Activated CD4-positive, alpha-beta memory T cell treated with anti-CD3 and anti-CD28 coated beads, Interleukin-2, amount 10 ng/mL, durations not matched to agents 7 days and 5 days (primary cell): ENCODE measurements at regions not wholly inside any gene's neighbourhood (a gene's known extent, or its start where the extent isn't known, plus 50 kb on each side); places are given as distances from the start of the nearest gene placed in this dataset.

Experiments used
- CTCF ChIA-PET: fragments of 350-600 bp; sonication (Branson Sonifier 250); formaldehyde crosslinking; loops from one replicate; lab custom pipeline; 2021; ENCODE audit warnings: antibody characterized with exemption, inconsistent platforms; lab: Charles Lee
- POLR2A ChIA-PET: fragments of 350-600 bp; sonication (Branson Sonifier 250); formaldehyde crosslinking; loops from one replicate; lab custom pipeline; 2021; ENCODE audit warnings: antibody characterized with exemption; lab: Charles Lee
- DNase-seq: peaks from one replicate; pipeline ENCODE4 v3.0.0-alpha.2; 2020
- H3K27ac Mint-ChIP-seq: one replicate; pipeline ENCODE4 v1.8.0; 2021; ENCODE audit warnings: mild to moderate bottlenecking, mixed read lengths
- H3K27me3 Mint-ChIP-seq: one replicate; pipeline ENCODE4 v1.8.0; 2021; ENCODE audit warnings: mixed read lengths
- H3K36me3 Mint-ChIP-seq: one replicate; pipeline ENCODE4 v1.8.0; 2021; ENCODE audit warnings: low read depth, mixed read lengths
- H3K4me1 Mint-ChIP-seq: one replicate; pipeline ENCODE4 v1.8.0; 2021; ENCODE audit warnings: mixed read lengths
- H3K4me3 Mint-ChIP-seq: one replicate; pipeline ENCODE4 v1.8.0; 2021; ENCODE audit warnings: mild to moderate bottlenecking, mixed read lengths
- H3K9me3 Mint-ChIP-seq: one replicate; pipeline ENCODE4 v1.8.0; 2021; ENCODE audit warnings: mixed read lengths

DNA sequence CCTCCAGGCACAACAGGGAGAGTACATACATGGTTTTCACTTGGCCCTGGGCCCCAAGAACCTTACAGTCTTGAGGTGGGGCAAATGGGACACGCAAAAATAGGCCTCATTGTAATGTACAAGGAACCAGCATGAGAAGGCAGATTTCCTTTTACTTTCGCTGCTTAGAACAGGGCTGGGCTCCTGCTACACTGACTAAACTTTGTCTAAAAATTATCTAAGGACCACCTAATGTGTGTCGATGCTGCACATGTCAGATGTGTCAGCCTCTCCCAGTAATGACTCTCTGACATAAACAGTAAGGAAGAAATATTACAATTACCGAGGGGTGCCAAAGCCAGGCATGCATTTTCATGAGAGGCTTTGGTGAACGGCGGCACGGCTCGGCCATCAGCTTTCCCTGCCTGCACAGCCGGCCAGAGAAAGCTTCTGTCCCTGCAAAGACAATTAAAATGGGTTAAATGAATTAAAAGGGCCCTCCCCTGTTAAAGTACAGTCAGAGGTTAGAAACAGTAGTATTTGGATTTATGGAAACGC lies 224.2 kb upstream of the IRX3 start:
- DNase-seq: no peak
- POLR2A ChIA-PET: no interaction called here
- H3K4me1 Mint-ChIP-seq: no peaks in the 10 kb centered on the region
- no peaks in the 10 kb centered on the region for H3K27me3 Mint-ChIP-seq
- H3K36me3 Mint-ChIP-seq: no peaks in the 10 kb centered on the region
- CTCF ChIA-PET: no interaction called here
- H3K4me3 Mint-ChIP-seq: no peak overlapping the region
- H3K9me3 Mint-ChIP-seq: peaks cover 1% of the 10 kb centered on the region
- H3K27ac Mint-ChIP-seq: no peak overlapping the region

DNA sequence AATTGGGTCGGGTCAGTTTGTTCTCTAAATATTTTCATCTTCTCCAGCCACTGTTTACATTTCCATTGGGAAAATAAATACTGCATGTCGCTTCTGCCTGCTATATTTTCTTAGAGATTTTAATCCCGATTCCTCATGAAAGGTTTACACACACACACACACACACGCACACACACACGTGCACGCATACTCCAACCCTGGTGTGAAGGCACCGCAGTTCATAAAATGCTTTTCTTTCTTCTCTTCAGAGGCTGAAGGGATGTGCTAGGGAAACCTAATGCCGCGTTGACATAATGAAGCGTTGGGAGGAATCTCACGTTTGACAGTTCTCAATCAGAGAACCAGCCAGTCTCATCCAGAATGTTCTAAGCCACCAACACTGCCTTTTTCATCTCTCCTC lies 222.9 kb upstream of the IRX3 start:
- Mint-ChIP-seq H3K27ac (no peak overlapping the region), H3K36me3 (no peaks in the 10 kb centered on the region), H3K9me3 (peaks cover 1% of the 10 kb centered on the region), H3K4me1 (no peaks in the 10 kb centered on the region), H3K4me3 (no peak overlapping the region), H3K27me3 (peaks cover 1% of the 10 kb centered on the region)
- no peak for DNase-seq
- POLR2A ChIA-PET: no interaction called here
- CTCF ChIA-PET: no interaction called here

DNA sequence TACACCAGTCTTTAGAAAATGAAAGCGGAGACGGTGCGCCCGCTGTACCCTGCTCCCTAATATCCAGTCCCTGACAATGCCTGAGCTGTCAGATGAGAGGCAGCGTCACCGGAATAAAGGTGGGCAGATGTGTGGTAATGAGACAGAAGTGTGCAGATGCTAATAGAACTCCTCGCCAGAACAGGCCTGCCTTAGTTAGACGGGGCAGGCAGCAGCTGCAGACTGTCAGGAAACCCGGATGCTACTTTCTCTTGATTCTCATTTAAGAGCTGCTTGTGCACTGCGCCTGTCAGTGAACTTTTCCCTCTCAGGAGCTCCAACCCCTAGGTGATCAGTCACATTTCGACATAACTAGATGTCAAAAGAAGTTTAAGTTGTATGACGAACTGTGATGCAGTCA lies 221.8 kb upstream of the IRX3 start:
- H3K36me3 Mint-ChIP-seq: no peaks in the 10 kb centered on the region
- POLR2A ChIA-PET: no interaction called here
- peaks cover 1% of the 10 kb centered on the region for H3K27me3 Mint-ChIP-seq
- no peaks in the 10 kb centered on the region for H3K4me1 Mint-ChIP-seq
- no peak for DNase-seq
- H3K9me3 Mint-ChIP-seq: peaks cover 1% of the 10 kb centered on the region
- H3K4me3 Mint-ChIP-seq: no peak overlapping the region
- CTCF ChIA-PET: no interaction called here
- no peak overlapping the region for H3K27ac Mint-ChIP-seq

DNA sequence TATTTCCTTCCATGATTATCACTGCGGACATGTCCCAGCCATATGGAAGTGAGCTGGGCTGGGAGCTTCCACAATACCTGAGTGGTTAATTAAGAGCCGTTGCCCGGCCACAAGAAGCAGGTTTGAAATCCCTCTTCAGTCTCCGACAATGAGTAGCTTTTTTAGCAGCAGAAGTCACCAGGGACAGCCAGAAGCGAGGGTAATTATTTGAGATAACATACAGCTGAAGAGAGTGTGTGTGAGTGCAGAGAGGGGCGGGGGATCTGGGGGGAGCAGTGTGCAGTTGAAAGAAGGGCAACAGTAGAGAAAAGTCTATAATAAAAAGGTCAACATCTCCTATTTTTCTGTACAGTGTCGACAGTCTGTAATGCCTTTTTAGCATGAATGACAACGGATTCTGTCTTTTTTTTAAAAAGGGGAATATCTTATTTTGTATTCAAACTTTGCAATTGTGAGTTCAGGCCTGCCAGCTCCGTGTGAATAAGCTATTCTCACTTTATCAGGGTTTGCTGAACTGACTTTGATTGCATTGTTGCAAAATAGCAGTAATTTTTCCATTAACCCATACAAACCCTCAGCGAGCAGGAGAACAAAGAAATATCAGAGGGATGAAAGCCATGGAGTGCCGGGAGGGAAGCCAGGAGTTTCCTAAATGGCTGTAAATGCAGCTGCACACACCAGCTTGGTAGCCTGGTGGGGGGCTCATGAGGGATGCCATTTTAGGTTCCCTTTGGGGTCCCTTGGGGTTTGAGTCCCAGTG lies 220.3 kb upstream of the IRX3 start:
- ChIA-PET CTCF (interaction anchor here (1.0 kb wide), 1 partner anchor 451 kb away, joined by 3 read pairs; no protein-coding TSS in a partner anchor), POLR2A (no interaction called here)
- H3K4me1 Mint-ChIP-seq: no peaks in the 10 kb centered on the region
- peaks cover 1% of the 10 kb centered on the region for H3K27me3 Mint-ChIP-seq
- DNase-seq: no peak
- no peak overlapping the region for H3K27ac Mint-ChIP-seq
- H3K36me3 Mint-ChIP-seq: no peaks in the 10 kb centered on the region
- no peak overlapping the region for H3K4me3 Mint-ChIP-seq
- peaks cover 1% of the 10 kb centered on the region for H3K9me3 Mint-ChIP-seq

DNA sequence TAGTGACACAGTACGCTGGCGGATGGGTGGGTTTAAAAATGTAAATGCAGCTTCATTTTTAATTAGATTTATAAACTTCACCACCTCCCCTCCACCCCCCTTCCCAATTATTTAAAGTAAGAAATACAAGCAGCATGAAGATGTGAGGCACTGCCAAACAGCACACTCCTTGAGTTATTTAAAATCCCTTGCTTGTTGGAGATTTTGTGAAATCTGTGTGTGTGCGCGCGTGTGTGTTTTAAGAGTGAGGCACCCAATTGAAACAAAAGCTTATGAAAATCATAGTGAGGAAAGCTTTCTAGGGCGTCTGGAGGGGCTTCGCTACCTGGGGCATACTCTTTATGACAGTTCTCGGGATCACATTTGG lies 219.6 kb upstream of the IRX3 start:
- Mint-ChIP-seq H3K27ac (no peak overlapping the region), H3K36me3 (no peaks in the 10 kb centered on the region), H3K4me1 (no peaks in the 10 kb centered on the region), H3K9me3 (no peaks in the 10 kb centered on the region), H3K27me3 (peaks cover 1% of the 10 kb centered on the region), H3K4me3 (no peak overlapping the region)
- ChIA-PET POLR2A (no interaction called here), CTCF (interaction anchor here (1.0 kb wide), 1 partner anchor 452 kb away, joined by 3 read pairs; no protein-coding TSS in a partner anchor)
- DNase-seq: no peak

DNA sequence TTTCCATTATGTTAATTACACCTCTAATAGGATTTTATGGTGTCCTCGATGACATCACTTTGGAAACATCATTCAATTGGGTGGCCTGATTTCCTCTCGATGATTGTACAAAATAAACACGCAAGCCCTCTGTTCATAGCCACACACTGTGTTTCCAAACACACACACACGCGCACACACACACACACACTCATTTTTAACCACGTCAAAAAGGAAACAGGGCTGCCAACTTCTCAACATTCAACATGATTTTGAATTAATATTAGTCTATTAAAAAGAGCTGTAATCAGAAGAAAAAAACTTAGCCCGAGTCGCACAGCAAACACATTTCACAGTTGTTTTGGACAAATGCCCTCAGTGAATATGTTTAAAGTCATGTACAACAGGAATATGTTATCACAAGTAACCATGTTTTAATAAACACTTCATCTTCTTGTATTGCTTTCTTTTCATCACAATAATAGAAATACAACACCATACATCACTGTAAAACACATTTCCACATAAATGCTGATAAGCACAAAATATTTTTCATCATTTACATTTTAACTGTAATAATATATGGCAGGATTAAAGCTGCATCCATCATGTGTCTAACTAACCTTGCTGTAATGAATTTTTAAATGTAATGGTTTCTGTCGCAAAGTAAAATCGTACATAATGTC lies 219.1 kb upstream of the IRX3 start:
- no peak for DNase-seq
- H3K27me3 Mint-ChIP-seq: peaks cover 1% of the 10 kb centered on the region
- CTCF ChIA-PET: interaction anchor here (1.0 kb wide), 1 partner anchor 452 kb away, joined by 3 read pairs; no protein-coding TSS in a partner anchor
- H3K9me3 Mint-ChIP-seq: no peaks in the 10 kb centered on the region
- no peaks in the 10 kb centered on the region for H3K36me3 Mint-ChIP-seq
- no peaks in the 10 kb centered on the region for H3K4me1 Mint-ChIP-seq
- POLR2A ChIA-PET: no interaction called here
- no peak overlapping the region for H3K27ac Mint-ChIP-seq
- no peak overlapping the region for H3K4me3 Mint-ChIP-seq

DNA sequence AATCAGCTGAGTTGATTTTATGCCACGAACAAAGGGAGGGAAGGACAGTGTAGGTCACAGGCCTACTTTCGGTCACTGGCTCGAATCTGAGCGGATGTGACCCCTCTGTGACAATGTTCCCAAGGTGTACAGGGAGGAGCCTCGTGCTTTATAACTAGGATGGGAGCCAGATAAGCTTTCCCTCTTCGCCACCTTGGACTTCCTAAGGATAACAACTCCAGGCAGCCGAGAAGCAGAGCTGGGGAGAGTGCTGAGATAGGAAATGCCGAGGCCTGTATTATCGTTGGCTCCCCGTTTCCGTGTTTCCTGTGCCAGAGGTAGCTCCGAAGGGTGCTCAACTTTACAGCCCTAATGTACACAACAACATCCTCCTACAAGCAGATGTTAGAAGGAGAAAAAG lies 217.8 kb upstream of the IRX3 start:
- ChIA-PET CTCF (no interaction called here), POLR2A (no interaction called here)
- Mint-ChIP-seq H3K4me3 (no peak overlapping the region), H3K4me1 (no peaks in the 10 kb centered on the region), H3K27me3 (peaks cover 1% of the 10 kb centered on the region), H3K9me3 (no peaks in the 10 kb centered on the region), H3K27ac (no peak overlapping the region), H3K36me3 (no peaks in the 10 kb centered on the region)
- DNase-seq: no peak

DNA sequence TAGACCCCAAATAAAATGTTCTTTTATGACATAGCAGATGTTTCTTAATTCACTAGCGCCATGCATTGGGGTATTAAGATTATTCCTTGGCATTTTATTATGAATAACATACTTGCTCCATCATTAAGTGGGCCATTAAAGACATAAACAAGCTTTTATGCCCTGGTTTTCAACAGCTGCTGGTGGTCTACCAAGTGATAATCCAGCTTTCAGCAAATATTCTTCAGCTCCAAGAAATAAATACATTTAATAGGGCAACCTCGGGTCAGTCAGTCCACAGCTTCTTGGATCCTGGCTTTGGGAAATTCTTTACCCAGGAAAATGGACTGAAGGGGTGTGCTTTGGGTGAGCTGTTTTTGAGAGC lies 217.3 kb upstream of the IRX3 start:
- ChIA-PET POLR2A (no interaction called here), CTCF (no interaction called here)
- H3K36me3 Mint-ChIP-seq: no peaks in the 10 kb centered on the region
- H3K4me1 Mint-ChIP-seq: no peaks in the 10 kb centered on the region
- H3K27ac Mint-ChIP-seq: no peak overlapping the region
- H3K4me3 Mint-ChIP-seq: no peak overlapping the region
- peaks cover 1% of the 10 kb centered on the region for H3K27me3 Mint-ChIP-seq
- no peak for DNase-seq
- no peaks in the 10 kb centered on the region for H3K9me3 Mint-ChIP-seq

DNA sequence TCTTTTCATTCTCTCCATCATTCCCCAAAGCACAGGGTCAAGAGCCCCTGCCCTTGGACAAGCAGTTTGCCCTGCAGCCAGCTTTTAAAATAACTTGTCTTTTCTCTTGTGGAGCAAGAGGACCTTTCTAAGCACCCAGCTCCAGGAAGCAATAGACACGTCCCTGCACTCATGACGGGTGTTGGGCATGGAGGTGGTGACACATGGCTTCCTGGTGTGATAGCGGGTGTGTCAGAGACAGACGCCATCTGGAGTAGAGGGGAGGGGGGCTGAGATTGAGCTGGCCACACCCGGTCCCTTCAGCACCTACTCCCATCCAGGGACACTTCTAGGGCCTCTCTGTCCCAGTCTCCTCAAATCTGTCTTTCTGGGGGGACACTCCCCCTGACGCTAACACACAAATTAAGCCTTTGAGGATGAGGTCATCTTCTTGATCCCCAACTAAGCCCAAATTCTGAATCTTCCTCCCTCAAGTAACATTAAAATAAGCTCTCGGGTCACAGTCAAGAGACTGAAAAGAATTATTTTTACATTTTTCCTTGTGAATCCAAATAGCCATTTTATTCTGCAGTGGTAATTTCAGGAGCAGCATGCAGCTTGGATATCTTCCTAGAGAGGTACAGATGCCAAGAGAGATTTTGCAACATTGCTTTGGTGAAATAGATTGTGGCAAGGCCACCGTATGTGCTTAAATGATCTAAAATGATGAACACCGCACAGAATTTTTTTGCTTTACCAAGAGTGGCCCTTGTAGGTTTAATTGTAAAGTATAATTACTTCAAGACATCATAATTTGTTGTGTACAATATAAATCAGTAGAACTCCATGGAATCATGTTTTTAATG lies 216.6 kb upstream of the IRX3 start:
- no peaks in the 10 kb centered on the region for H3K9me3 Mint-ChIP-seq
- H3K27ac Mint-ChIP-seq: no peak overlapping the region
- H3K27me3 Mint-ChIP-seq: peaks cover 1% of the 10 kb centered on the region
- CTCF ChIA-PET: no interaction called here
- no peaks in the 10 kb centered on the region for H3K36me3 Mint-ChIP-seq
- H3K4me1 Mint-ChIP-seq: no peaks in the 10 kb centered on the region
- no peak overlapping the region for H3K4me3 Mint-ChIP-seq
- DNase-seq: no peak
- POLR2A ChIA-PET: no interaction called here

DNA sequence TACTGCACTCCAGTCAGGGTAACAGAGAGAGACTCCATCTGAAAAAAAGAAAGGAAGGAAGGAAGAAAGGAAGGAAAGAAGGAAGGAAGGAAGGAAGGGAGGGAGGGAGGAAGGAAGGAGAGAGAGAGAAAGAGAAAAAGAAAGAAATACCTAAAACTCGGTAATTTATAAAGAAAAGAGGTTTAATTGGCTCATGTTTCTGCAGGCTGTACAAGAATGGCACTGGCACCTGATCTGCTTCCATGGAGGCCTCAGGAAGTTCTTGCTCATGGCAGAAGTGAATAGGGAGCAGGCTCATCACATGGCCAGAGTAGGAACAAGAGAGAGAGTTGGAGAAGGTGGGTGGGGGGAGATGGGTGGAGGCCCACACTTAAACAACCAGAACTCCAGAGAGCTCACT lies 215.2 kb upstream of the IRX3 start:
- ChIA-PET CTCF (no interaction called here), POLR2A (no interaction called here)

DNA sequence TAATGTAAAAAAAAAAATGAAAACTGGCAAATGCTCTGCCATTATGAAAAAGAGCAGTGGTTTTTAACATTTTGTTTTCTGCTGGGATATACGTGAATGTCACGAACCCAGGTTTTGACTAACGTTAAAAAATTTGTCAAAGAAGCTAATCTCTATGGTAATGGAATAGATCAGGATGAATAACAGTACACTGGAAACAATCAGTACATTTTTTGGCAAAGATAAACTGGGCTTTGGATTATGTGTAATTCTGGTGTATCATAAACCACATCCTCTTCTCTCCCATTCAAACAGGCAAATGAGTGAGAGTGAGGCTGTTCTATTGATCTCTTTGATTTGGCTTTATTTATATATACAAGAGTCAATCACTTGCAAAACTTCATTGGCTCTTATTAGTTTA lies 207.0 kb upstream of the IRX3 start:
- Mint-ChIP-seq H3K4me1 (no peaks in the 10 kb centered on the region), H3K4me3 (no peak overlapping the region), H3K27ac (no peak overlapping the region), H3K27me3 (no peaks in the 10 kb centered on the region), H3K9me3 (no peaks in the 10 kb centered on the region), H3K36me3 (no peaks in the 10 kb centered on the region)
- POLR2A ChIA-PET: no interaction called here
- DNase-seq: no peak
- CTCF ChIA-PET: no interaction called here

More for the DNA sequence above, 215.2 kb upstream of the IRX3 start:
- peaks cover 1% of the 10 kb centered on the region for H3K27me3 Mint-ChIP-seq
- no peaks in the 10 kb centered on the region for H3K9me3 Mint-ChIP-seq
- H3K36me3 Mint-ChIP-seq: no peaks in the 10 kb centered on the region
- H3K27ac Mint-ChIP-seq: no peak overlapping the region
- no peak overlapping the region for H3K4me3 Mint-ChIP-seq
- H3K4me1 Mint-ChIP-seq: no peaks in the 10 kb centered on the region
- no peak for DNase-seq

DNA sequence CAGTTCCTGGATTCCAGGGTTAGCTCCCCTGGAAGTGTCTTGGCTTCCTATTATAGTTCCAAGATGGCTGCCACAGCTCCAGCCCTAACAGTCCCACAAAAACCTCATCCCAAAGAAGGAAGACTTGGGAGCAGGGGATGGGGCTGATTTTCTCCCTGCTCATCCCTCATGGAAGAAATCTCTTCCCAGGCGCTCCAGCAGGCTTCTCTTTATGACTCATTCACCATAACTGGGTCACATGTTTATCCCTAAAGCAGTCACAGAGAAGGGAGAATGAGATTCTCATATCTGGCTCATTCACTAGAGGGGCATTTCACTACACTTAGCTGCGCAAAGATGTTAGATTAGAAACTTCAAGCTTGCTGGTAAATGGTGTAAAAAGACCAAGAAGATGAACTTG lies 206.5 kb upstream of the IRX3 start:
- no peaks in the 10 kb centered on the region for H3K36me3 Mint-ChIP-seq
- no peaks in the 10 kb centered on the region for H3K9me3 Mint-ChIP-seq
- DNase-seq: no peak
- H3K4me3 Mint-ChIP-seq: no peak overlapping the region
- no peak overlapping the region for H3K27ac Mint-ChIP-seq
- no peaks in the 10 kb centered on the region for H3K4me1 Mint-ChIP-seq
- POLR2A ChIA-PET: no interaction called here
- CTCF ChIA-PET: no interaction called here
- no peaks in the 10 kb centered on the region for H3K27me3 Mint-ChIP-seq

DNA sequence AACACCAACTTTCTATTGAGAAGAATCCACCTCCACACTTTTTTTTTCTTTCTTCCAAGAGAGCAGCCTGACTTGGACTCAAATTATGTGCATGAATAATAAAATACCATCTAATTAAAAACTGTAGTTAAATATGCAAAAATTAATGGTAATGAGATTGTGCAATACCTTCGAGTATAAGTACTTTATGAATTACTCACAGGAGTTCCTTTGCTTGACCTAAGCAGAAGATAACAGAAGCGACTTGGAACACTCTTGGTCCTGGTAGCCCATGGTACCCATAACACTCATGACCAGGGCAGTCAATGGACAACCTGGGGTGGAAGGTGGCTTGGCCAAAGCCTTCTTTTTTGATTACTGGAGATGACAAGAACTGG lies 203.5 kb upstream of the IRX3 start:
- no peak overlapping the region for H3K4me3 Mint-ChIP-seq
- no peak for DNase-seq
- no peaks in the 10 kb centered on the region for H3K27me3 Mint-ChIP-seq
- H3K4me1 Mint-ChIP-seq: no peaks in the 10 kb centered on the region
- CTCF ChIA-PET: no interaction called here
- H3K27ac Mint-ChIP-seq: no peak overlapping the region
- H3K9me3 Mint-ChIP-seq: no peaks in the 10 kb centered on the region
- POLR2A ChIA-PET: no interaction called here
- H3K36me3 Mint-ChIP-seq: no peaks in the 10 kb centered on the region
